ENCODE measurements at regions not wholly inside any gene's neighbourhood (a gene's known extent, or its start where the extent isn't known, plus 50 kb on each side); places are given as distances from the start of the nearest gene placed in this dataset.

DNA sequence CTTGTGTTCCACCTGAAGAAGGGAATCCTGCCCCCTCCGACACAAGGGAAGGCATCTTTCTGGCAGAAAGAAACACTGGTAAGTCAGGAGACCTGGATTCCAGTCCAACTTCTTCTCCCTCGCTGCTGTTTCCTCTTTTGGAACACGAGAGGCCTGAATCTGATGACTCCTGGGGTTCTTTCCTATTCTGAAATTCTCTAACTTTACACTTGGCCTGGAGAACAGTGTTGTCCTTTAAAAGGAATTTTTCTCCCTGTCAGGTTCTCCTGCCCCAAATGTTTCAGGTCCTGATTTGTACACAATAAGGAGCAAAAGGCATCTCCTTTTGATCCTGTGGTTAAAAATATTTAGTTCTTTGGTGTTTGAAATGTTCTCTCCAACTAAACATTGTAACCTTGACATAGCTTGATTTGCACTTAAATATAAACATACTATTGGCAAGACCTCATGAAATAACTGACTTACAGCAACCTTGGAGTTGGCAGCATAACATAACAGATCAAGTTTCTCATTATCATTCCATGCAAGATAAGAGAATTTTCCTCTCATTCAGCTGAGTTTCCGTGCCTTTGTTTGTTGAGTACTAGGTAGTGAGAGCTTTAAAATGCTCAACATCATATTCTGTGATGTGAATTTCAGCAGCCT, 244.8 kb downstream of the COG6 start:
- intact Hi-C loops (cut with DNase I, micrococcal nuclease), result no loop called here
- Mint-ChIP-seq H3K36me3 (ENCODE audit: low read depth) (no peaks in the 10 kb centered on the region), H3K4me3 (no peak overlapping the region), H3K4me1 (ENCODE audit: low read depth) (peaks cover 3% of the 10 kb centered on the region), H3K9me3 (peaks cover under 1% of the 10 kb centered on the region), H3K27me3 (no peaks in the 10 kb centered on the region), H3K27ac (no peak overlapping the region)
- no peaks in the 10 kb centered on the region for H3K27me3 ChIP-seq (ENCODE audit: control insufficient read depth in 1 of 2, insufficient read depth in 2 of 2, low read length in 2 of 2)
- no peak overlapping the region for H3K4me3 ChIP-seq (ENCODE audit: low read length)
- no peaks in the 10 kb centered on the region for H3K9me3 ChIP-seq (ENCODE audit: control insufficient read depth in 1 of 2, insufficient read depth in 1 of 2, low read length in 2 of 2)
- no peak for DNase-seq
- H3K36me3 ChIP-seq (ENCODE audit: insufficient read depth, low read length), result no peaks in the 10 kb centered on the region
- H3K27ac ChIP-seq (ENCODE audit: low read depth in 1 of 2, low read length in 2 of 2), result no peak overlapping the region
- no peak for ATAC-seq (ENCODE audit: poor library complexity)
- no peaks in the 10 kb centered on the region for H3K4me1 ChIP-seq (ENCODE audit: insufficient read depth, low read length)
- POLR2A ChIA-PET, result no interaction called here
- TF ChIP-seq CTCF (IDR thresholded peaks at IDR 0.05), result no peak
- CTCF ChIA-PET, result no interaction called here

- Mint-ChIP-seq H3K4me1 (ENCODE audit: low read depth) (no peaks in the 10 kb centered on the region), H3K9me3 (peaks cover 2% of the 10 kb centered on the region), H3K36me3 (ENCODE audit: low read depth) (no peaks in the 10 kb centered on the region), H3K27ac (no peak overlapping the region), H3K4me3 (no peak overlapping the region), H3K27me3 (no peaks in the 10 kb centered on the region)
- ChIA-PET POLR2A (no interaction called here), CTCF (no interaction called here)
- Histone ChIP-seq H3K36me3 (ENCODE audit: insufficient read depth, low read length) (no peaks in the 10 kb centered on the region), H3K27me3 (ENCODE audit: control insufficient read depth in 1 of 2, insufficient read depth in 2 of 2, low read length in 2 of 2) (no peaks in the 10 kb centered on the region), H3K4me3 (ENCODE audit: low read length) (no peak overlapping the region), H3K9me3 (ENCODE audit: control insufficient read depth in 1 of 2, insufficient read depth in 1 of 2, low read length in 2 of 2) (no peaks in the 10 kb centered on the region), H3K4me1 (ENCODE audit: insufficient read depth, low read length) (no peaks in the 10 kb centered on the region), H3K27ac (ENCODE audit: low read depth in 1 of 2, low read length in 2 of 2) (no peak overlapping the region)
- intact Hi-C loops (cut with DNase I, micrococcal nuclease), result no loop called here
- no peak for ATAC-seq (ENCODE audit: poor library complexity)
- DNase-seq, result no peak
- no peak for TF ChIP-seq CTCF (IDR thresholded peaks at IDR 0.05)
Measured at GRCh38 chr13:39904959-39905358, 249.5 kb downstream of the COG6 start.

- Histone ChIP-seq H3K9me3 (ENCODE audit: control insufficient read depth in 1 of 2, insufficient read depth in 1 of 2, low read length in 2 of 2) (no peaks in the 10 kb centered on the region), H3K27ac (ENCODE audit: low read depth in 1 of 2, low read length in 2 of 2) (no peak overlapping the region), H3K4me1 (ENCODE audit: insufficient read depth, low read length) (no peaks in the 10 kb centered on the region), H3K36me3 (ENCODE audit: insufficient read depth, low read length) (no peaks in the 10 kb centered on the region), H3K27me3 (ENCODE audit: control insufficient read depth in 1 of 2, insufficient read depth in 2 of 2, low read length in 2 of 2) (no peaks in the 10 kb centered on the region), H3K4me3 (ENCODE audit: low read length) (no peak overlapping the region)
- intact Hi-C loops (cut with DNase I, micrococcal nuclease), result no loop called here
- H3K4me1 Mint-ChIP-seq (ENCODE audit: low read depth), result no peaks in the 10 kb centered on the region
- POLR2A ChIA-PET, result no interaction called here
- H3K9me3 Mint-ChIP-seq, result peaks cover 2% of the 10 kb centered on the region
- DNase-seq (no peak), ATAC-seq (ENCODE audit: poor library complexity) (no peak)
- no peak overlapping the region for H3K4me3 Mint-ChIP-seq
- CTCF ChIA-PET, result no interaction called here
- no peak overlapping the region for H3K27ac Mint-ChIP-seq
- H3K36me3 Mint-ChIP-seq (ENCODE audit: low read depth), result no peaks in the 10 kb centered on the region
- TF ChIP-seq CTCF (IDR thresholded peaks at IDR 0.05), result no peak
- H3K27me3 Mint-ChIP-seq, result no peaks in the 10 kb centered on the region
Measured at GRCh38 chr13:39909634-39910033, 254.2 kb downstream of the COG6 start.
